ENCODE measurements at regions not wholly inside any gene's neighbourhood (a gene's known extent, or its start where the extent isn't known, plus 50 kb on each side); places are given as distances from the start of the nearest gene placed in this dataset.

- no peak for TF ChIP-seq CTCF (conservative IDR thresholded peaks at IDR 0.05)
- TF ChIP-seq ZFX (IDR thresholded peaks at IDR 0.05): no peak
These were observed 121.3 kb upstream of the EEF1E1 start for GRCh38 chr6:8223678-8224077.
